ENCODE measurements at regions not wholly inside any gene's neighbourhood (a gene's known extent, or its start where the extent isn't known, plus 50 kb on each side); places are given as distances from the start of the nearest gene placed in this dataset.

- ATAC-seq (replicated peaks in 1 of 4), result no peak
- peaks cover 18 to 27% (median 21%) of the 10 kb centered on the region in 3 donors for H3K9me3 Mint-ChIP-seq
- ChIA-PET CTCF (no interaction called here), POLR2A (no interaction called here)
- H3K4me1 Mint-ChIP-seq, result no peaks in the 10 kb centered on the region
- Histone ChIP-seq H3K4me3 (ENCODE audit: control insufficient read depth in 1 of 2, extremely low read depth in 1 of 2, low read length in 1 of 2) (no peak overlapping the region), H3K36me3 (ENCODE audit: control insufficient read depth in 2 of 2, extremely low read depth in 1 of 2, insufficient read depth in 1 of 2, low read length in 1 of 2) (no peaks in the 10 kb centered on the region), H3K27ac (ENCODE audit: low read length) (no peak overlapping the region), H3K4me1 (ENCODE audit: control insufficient read depth in 1 of 2, extremely low read depth in 1 of 2, insufficient read depth in 2 of 2, low read length in 2 of 2) (no peaks in the 10 kb centered on the region), H3K27me3 (replicated peaks in 1 of 2; ENCODE audit: control insufficient read depth in 2 of 2, extremely low read depth in 1 of 2, insufficient read depth in 2 of 2, low read length in 1 of 2) (no peaks in the 10 kb centered on the region), H3K9me3 (no peaks in the 10 kb centered on the region)
- H3K27me3 Mint-ChIP-seq, result no peaks in the 10 kb centered on the region
- no peak overlapping the region for H3K4me3 Mint-ChIP-seq
- no peak overlapping the region for H3K27ac Mint-ChIP-seq
- H3K36me3 Mint-ChIP-seq, result no peaks in the 10 kb centered on the region
- no peak for DNase-seq
- WGBS (ENCODE audit: insufficient coverage), result no CpG with 5 or more reads among the region's 1 CpG
Measured at GRCh38 chr10:85039311-85039710, 710.9 kb downstream of the CCSER2 start.

- ATAC-seq (replicated peaks in 1 of 4) (no peak), DNase-seq (no peak)
- H3K27ac Mint-ChIP-seq, result no peak overlapping the region
- H3K4me1 Mint-ChIP-seq, result no peaks in the 10 kb centered on the region
- Histone ChIP-seq H3K27me3 (replicated peaks in 1 of 2; ENCODE audit: control insufficient read depth in 2 of 2, extremely low read depth in 1 of 2, insufficient read depth in 2 of 2, low read length in 1 of 2) (no peaks in the 10 kb centered on the region), H3K9me3 (no peaks in the 10 kb centered on the region), H3K27ac (ENCODE audit: low read length) (no peak overlapping the region), H3K4me3 (ENCODE audit: control insufficient read depth in 1 of 2, extremely low read depth in 1 of 2, low read length in 1 of 2) (no peak overlapping the region), H3K4me1 (ENCODE audit: control insufficient read depth in 1 of 2, extremely low read depth in 1 of 2, insufficient read depth in 2 of 2, low read length in 2 of 2) (no peaks in the 10 kb centered on the region), H3K36me3 (ENCODE audit: control insufficient read depth in 2 of 2, extremely low read depth in 1 of 2, insufficient read depth in 1 of 2, low read length in 1 of 2) (no peaks in the 10 kb centered on the region)
- 100% methylated on average over 2 of the region's 5 CpGs for WGBS (ENCODE audit: insufficient coverage)
- peaks cover 22% of the 10 kb centered on the region in 3 donors for H3K9me3 Mint-ChIP-seq
- no peak overlapping the region for H3K4me3 Mint-ChIP-seq
- ChIA-PET CTCF (no interaction called here), POLR2A (no interaction called here)
- no peaks in the 10 kb centered on the region for H3K36me3 Mint-ChIP-seq
- no peaks in the 10 kb centered on the region for H3K27me3 Mint-ChIP-seq
Measured at GRCh38 chr10:85043207-85043606, 714.8 kb downstream of the CCSER2 start.

GRCh38 chr10:85045046-85045445 is 716.7 kb downstream of the CCSER2 start:
- Histone ChIP-seq H3K9me3 (no peaks in the 10 kb centered on the region), H3K27ac (ENCODE audit: low read length) (no peak overlapping the region), H3K36me3 (ENCODE audit: control insufficient read depth in 2 of 2, extremely low read depth in 1 of 2, insufficient read depth in 1 of 2, low read length in 1 of 2) (no peaks in the 10 kb centered on the region), H3K27me3 (replicated peaks in 1 of 2; ENCODE audit: control insufficient read depth in 2 of 2, extremely low read depth in 1 of 2, insufficient read depth in 2 of 2, low read length in 1 of 2) (no peaks in the 10 kb centered on the region), H3K4me3 (ENCODE audit: control insufficient read depth in 1 of 2, extremely low read depth in 1 of 2, low read length in 1 of 2) (no peak overlapping the region), H3K4me1 (ENCODE audit: control insufficient read depth in 1 of 2, extremely low read depth in 1 of 2, insufficient read depth in 2 of 2, low read length in 2 of 2) (no peaks in the 10 kb centered on the region)
- H3K36me3 Mint-ChIP-seq, result no peaks in the 10 kb centered on the region
- no peak overlapping the region for H3K4me3 Mint-ChIP-seq
- 20% methylated on average over 1 of the region's 2 CpGs for WGBS (ENCODE audit: insufficient coverage)
- H3K4me1 Mint-ChIP-seq, result no peaks in the 10 kb centered on the region
- DNase-seq (no peak), ATAC-seq (replicated peaks in 1 of 4) (no peak)
- CTCF ChIA-PET, result no interaction called here
- no peak overlapping the region for H3K27ac Mint-ChIP-seq
- no peaks in the 10 kb centered on the region for H3K27me3 Mint-ChIP-seq
- peaks cover 14 to 15% (median 15%) of the 10 kb centered on the region in 3 donors for H3K9me3 Mint-ChIP-seq
- POLR2A ChIA-PET, result no interaction called here

DNA sequence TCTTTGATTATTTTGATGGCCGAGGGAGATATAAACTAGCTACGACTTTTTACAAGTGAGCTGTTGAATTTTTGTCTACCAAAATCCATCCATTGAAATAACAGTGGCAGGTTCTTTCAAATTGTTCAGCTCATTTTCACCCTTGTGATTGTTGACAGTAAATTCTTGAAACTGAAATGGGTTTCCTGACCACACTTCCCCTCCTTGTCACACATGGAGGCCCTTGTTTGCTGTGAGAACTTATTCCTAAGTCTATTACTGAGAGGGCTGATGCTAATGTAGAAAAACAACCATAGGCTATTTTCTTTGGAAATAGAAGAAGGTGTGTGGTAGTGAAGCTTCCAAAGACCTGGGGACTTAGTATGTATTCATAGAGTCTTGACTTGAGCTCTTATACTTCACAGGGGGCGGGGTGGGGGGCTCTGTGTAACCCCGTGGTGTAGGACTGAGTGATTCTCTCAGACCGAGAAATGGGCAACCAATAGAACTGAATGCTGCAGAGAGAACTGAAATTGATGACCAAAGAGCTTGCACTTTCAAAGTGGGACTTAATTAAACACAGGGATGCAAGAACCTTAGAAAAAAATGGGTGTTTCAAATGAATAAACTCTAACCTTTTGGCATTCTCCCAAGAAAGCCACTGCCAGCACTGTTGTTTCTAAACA is 718.9 kb downstream of the CCSER2 start:
- Histone ChIP-seq H3K36me3 (ENCODE audit: control insufficient read depth in 2 of 2, extremely low read depth in 1 of 2, insufficient read depth in 1 of 2, low read length in 1 of 2) (no peaks in the 10 kb centered on the region), H3K9me3 (no peaks in the 10 kb centered on the region), H3K4me3 (ENCODE audit: control insufficient read depth in 1 of 2, extremely low read depth in 1 of 2, low read length in 1 of 2) (no peak overlapping the region), H3K27me3 (replicated peaks in 1 of 2; ENCODE audit: control insufficient read depth in 2 of 2, extremely low read depth in 1 of 2, insufficient read depth in 2 of 2, low read length in 1 of 2) (no peaks in the 10 kb centered on the region), H3K4me1 (ENCODE audit: control insufficient read depth in 1 of 2, extremely low read depth in 1 of 2, insufficient read depth in 2 of 2, low read length in 2 of 2) (no peaks in the 10 kb centered on the region), H3K27ac (ENCODE audit: low read length) (no peak overlapping the region)
- H3K4me3 Mint-ChIP-seq, result no peak overlapping the region
- no peak overlapping the region for H3K27ac Mint-ChIP-seq
- CTCF ChIA-PET, result no interaction called here
- no peaks in the 10 kb centered on the region for H3K36me3 Mint-ChIP-seq
- POLR2A ChIA-PET, result no interaction called here
- H3K9me3 Mint-ChIP-seq, result peaks cover 9 to 11% (median 11%) of the 10 kb centered on the region in 3 donors
- DNase-seq (no peak), ATAC-seq (replicated peaks in 1 of 4) (no peak)
- 36% methylated on average over 3 of the region's 5 CpGs for WGBS (ENCODE audit: insufficient coverage)
- no peaks in the 10 kb centered on the region for H3K4me1 Mint-ChIP-seq
- no peaks in the 10 kb centered on the region for H3K27me3 Mint-ChIP-seq

- ChIA-PET CTCF (no interaction called here), POLR2A (no interaction called here)
- DNase-seq (no peak), ATAC-seq (replicated peaks in 1 of 4) (no peak)
- Histone ChIP-seq H3K9me3 (no peaks in the 10 kb centered on the region), H3K27ac (ENCODE audit: low read length) (no peak overlapping the region), H3K4me3 (ENCODE audit: control insufficient read depth in 1 of 2, extremely low read depth in 1 of 2, low read length in 1 of 2) (no peak overlapping the region), H3K36me3 (ENCODE audit: control insufficient read depth in 2 of 2, extremely low read depth in 1 of 2, insufficient read depth in 1 of 2, low read length in 1 of 2) (no peaks in the 10 kb centered on the region), H3K27me3 (replicated peaks in 1 of 2; ENCODE audit: control insufficient read depth in 2 of 2, extremely low read depth in 1 of 2, insufficient read depth in 2 of 2, low read length in 1 of 2) (no peaks in the 10 kb centered on the region), H3K4me1 (ENCODE audit: control insufficient read depth in 1 of 2, extremely low read depth in 1 of 2, insufficient read depth in 2 of 2, low read length in 2 of 2) (no peaks in the 10 kb centered on the region)
- Mint-ChIP-seq H3K27ac (no peak overlapping the region), H3K4me1 (no peaks in the 10 kb centered on the region), H3K27me3 (no peaks in the 10 kb centered on the region), H3K4me3 (no peak overlapping the region), H3K36me3 (no peaks in the 10 kb centered on the region), H3K9me3 (peaks cover 8 to 14% (median 11%) of the 10 kb centered on the region in 3 donors)
- no CpG with 5 or more reads among the region's 1 CpG for WGBS (ENCODE audit: insufficient coverage)
Measured at GRCh38 chr10:85047979-85048378, 719.6 kb downstream of the CCSER2 start.

GRCh38 chr10:85048644-85049043 is 720.3 kb downstream of the CCSER2 start:
- Histone ChIP-seq H3K9me3 (no peaks in the 10 kb centered on the region), H3K27ac (ENCODE audit: low read length) (no peak overlapping the region), H3K4me1 (ENCODE audit: control insufficient read depth in 1 of 2, extremely low read depth in 1 of 2, insufficient read depth in 2 of 2, low read length in 2 of 2) (no peaks in the 10 kb centered on the region), H3K36me3 (ENCODE audit: control insufficient read depth in 2 of 2, extremely low read depth in 1 of 2, insufficient read depth in 1 of 2, low read length in 1 of 2) (no peaks in the 10 kb centered on the region), H3K27me3 (replicated peaks in 1 of 2; ENCODE audit: control insufficient read depth in 2 of 2, extremely low read depth in 1 of 2, insufficient read depth in 2 of 2, low read length in 1 of 2) (no peaks in the 10 kb centered on the region), H3K4me3 (ENCODE audit: control insufficient read depth in 1 of 2, extremely low read depth in 1 of 2, low read length in 1 of 2) (no peak overlapping the region)
- H3K4me1 Mint-ChIP-seq, result no peaks in the 10 kb centered on the region
- CTCF ChIA-PET, result no interaction called here
- POLR2A ChIA-PET, result no interaction called here
- no CpG with 5 or more reads among the region's 2 CpGs for WGBS (ENCODE audit: insufficient coverage)
- DNase-seq, result no peak
- no peak overlapping the region for H3K27ac Mint-ChIP-seq
- H3K4me3 Mint-ChIP-seq, result no peak overlapping the region
- peaks cover 7 to 9% (median 8%) of the 10 kb centered on the region in 3 donors for H3K9me3 Mint-ChIP-seq
- H3K36me3 Mint-ChIP-seq, result no peaks in the 10 kb centered on the region
- ATAC-seq (replicated peaks in 1 of 4), result no peak
- no peaks in the 10 kb centered on the region for H3K27me3 Mint-ChIP-seq

DNA sequence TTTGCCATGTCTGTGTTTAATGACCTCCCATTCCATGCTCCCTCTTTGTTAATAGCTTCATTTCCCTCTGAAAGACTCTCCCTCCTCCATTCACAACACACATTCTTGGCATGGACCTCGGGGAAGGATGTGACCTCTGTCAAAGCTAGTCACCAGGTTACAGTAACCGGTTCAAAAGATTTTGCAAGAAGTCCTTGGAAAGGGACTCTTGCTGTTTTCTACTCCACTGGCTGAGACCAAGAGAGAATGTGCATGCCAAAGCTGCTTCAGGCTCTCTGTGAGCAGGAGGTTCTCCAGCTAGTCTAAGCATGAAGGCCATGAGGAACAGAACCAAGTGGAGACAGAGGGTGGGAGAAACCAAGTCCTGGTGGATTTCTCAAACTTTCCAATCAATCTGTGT is 732.6 kb downstream of the CCSER2 start:
- H3K27me3 Mint-ChIP-seq, result no peaks in the 10 kb centered on the region
- no peak for DNase-seq
- H3K36me3 ChIP-seq (ENCODE audit: control insufficient read depth in 2 of 2, extremely low read depth in 1 of 2, insufficient read depth in 1 of 2, low read length in 1 of 2), result no peaks in the 10 kb centered on the region
- H3K27ac ChIP-seq (ENCODE audit: low read length), result no peak overlapping the region
- peaks cover 9 to 28% (median 13%) of the 10 kb centered on the region in 3 donors for H3K9me3 Mint-ChIP-seq
- ATAC-seq (replicated peaks in 1 of 4), result no peak
- H3K4me1 Mint-ChIP-seq, result no peaks in the 10 kb centered on the region
- no peak overlapping the region for H3K4me3 ChIP-seq (ENCODE audit: control insufficient read depth in 1 of 2, extremely low read depth in 1 of 2, low read length in 1 of 2)
- H3K4me3 Mint-ChIP-seq, result no peak overlapping the region
- no peaks in the 10 kb centered on the region for H3K9me3 ChIP-seq
- POLR2A ChIA-PET, result no interaction called here
- no peak overlapping the region for H3K27ac Mint-ChIP-seq
- H3K27me3 ChIP-seq (replicated peaks in 1 of 2; ENCODE audit: control insufficient read depth in 2 of 2, extremely low read depth in 1 of 2, insufficient read depth in 2 of 2, low read length in 1 of 2), result no peaks in the 10 kb centered on the region
- WGBS (ENCODE audit: insufficient coverage), result 46% methylated on average over 2 of the region's 2 CpGs
- H3K4me1 ChIP-seq (ENCODE audit: control insufficient read depth in 1 of 2, extremely low read depth in 1 of 2, insufficient read depth in 2 of 2, low read length in 2 of 2), result no peaks in the 10 kb centered on the region
- CTCF ChIA-PET, result no interaction called here
- no peaks in the 10 kb centered on the region for H3K36me3 Mint-ChIP-seq
